ENCODE measurements at regions not wholly inside any gene's neighbourhood (a gene's known extent, or its start where the extent isn't known, plus 50 kb on each side); places are given as distances from the start of the nearest gene placed in this dataset.

DNA sequence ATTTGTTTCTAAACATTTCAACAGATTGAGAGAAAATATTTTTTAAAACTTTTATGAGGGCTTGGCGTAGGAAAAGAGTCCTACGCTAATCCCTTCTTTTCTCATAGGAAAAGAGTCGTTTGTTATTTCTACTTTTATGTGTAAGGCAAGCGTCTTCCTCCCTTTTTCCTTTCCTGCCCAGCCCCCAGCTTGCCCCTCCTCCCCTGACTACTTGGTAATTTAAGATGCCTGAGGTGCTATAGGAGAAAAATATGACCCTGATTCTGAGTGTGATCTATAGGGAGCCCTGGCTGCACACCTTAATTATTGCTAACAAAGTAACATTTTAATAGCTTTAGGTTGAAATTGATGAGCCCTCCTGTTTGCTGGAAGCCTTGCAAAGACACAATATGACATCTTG, 373.6 kb downstream of the PBX1 start:
- Histone ChIP-seq H3K36me3 (no peaks in the 10 kb centered on the region), H3K27ac (no peak overlapping the region), H3K27me3 (no peaks in the 10 kb centered on the region), H3K4me3 (no peak overlapping the region), H3K4me1 (no peaks in the 10 kb centered on the region), H3K9me3 (no peaks in the 10 kb centered on the region)
- no peak for TF ChIP-seq CTCF (IDR thresholded peaks at IDR 0.05)
- intact Hi-C loops (cut with DNase I) = no loop called here
- DNase-seq (no peak), FAIRE-seq (no peak), ATAC-seq (no peak)
- WGBS, 2 donors = 58 to 68% methylated on average over 4 of the region's 4 CpGs

DNA sequence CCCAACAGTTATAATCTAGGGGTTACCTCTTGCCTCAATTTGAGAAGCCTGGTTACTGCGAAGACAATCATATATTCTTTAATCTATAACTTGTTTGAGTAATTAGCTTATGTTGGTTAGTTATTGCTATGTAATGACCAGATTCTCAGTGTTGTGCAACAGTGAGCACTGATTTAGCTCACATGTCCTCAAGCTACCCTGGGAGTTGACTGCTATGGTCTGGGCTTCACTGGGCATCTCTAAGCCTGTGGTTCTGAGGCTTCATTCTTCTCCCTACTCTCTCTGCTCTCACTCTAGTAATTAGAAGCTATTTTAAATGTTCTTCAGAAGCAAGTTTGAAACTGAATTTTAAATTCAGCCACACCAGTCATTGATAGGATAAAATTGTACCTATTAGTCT, 371.8 kb downstream of the PBX1 start:
- H3K36me3 ChIP-seq = no peaks in the 10 kb centered on the region
- no peak for DNase-seq
- intact Hi-C loops (cut with DNase I) = no loop called here
- no peak for ATAC-seq
- TF ChIP-seq CTCF (IDR thresholded peaks at IDR 0.05) = no peak
- H3K4me1 ChIP-seq = no peaks in the 10 kb centered on the region
- H3K9me3 ChIP-seq = no peaks in the 10 kb centered on the region
- 48 to 58% methylated on average over 1 of the region's 1 CpG for WGBS, 2 donors
- no peak overlapping the region for H3K4me3 ChIP-seq
- H3K27me3 ChIP-seq = no peaks in the 10 kb centered on the region
- no peak overlapping the region for H3K27ac ChIP-seq
- FAIRE-seq = no peak

DNA sequence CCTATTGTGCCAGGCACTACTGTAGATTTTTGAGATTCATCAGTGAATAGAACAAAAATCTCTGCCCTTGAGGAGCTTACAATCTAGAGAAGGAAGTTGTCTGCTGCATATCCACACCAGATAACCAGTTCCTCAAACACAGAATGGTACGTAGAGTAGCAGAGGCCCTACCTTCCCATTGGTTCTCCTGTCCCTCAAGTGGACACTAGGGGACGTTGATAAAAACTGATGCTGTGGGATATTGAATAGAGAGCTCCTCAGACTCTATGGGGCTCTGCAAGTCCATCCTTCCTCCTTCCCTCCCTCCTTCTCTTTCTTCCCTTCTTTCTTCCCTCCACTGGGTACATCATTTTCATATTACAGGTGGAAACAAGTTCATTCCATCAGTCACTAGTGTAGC, 371.3 kb downstream of the PBX1 start:
- Histone ChIP-seq H3K4me1 (no peaks in the 10 kb centered on the region), H3K27me3 (no peaks in the 10 kb centered on the region), H3K9me3 (no peaks in the 10 kb centered on the region), H3K4me3 (no peak overlapping the region), H3K36me3 (no peaks in the 10 kb centered on the region), H3K27ac (no peak overlapping the region)
- FAIRE-seq = no peak
- intact Hi-C loops (cut with DNase I) = no loop called here
- DNase-seq = no peak
- WGBS, 2 donors = 55 to 57% methylated on average over 2 of the region's 2 CpGs
- no peak for ATAC-seq
- TF ChIP-seq CTCF (IDR thresholded peaks at IDR 0.05) = no peak

DNA sequence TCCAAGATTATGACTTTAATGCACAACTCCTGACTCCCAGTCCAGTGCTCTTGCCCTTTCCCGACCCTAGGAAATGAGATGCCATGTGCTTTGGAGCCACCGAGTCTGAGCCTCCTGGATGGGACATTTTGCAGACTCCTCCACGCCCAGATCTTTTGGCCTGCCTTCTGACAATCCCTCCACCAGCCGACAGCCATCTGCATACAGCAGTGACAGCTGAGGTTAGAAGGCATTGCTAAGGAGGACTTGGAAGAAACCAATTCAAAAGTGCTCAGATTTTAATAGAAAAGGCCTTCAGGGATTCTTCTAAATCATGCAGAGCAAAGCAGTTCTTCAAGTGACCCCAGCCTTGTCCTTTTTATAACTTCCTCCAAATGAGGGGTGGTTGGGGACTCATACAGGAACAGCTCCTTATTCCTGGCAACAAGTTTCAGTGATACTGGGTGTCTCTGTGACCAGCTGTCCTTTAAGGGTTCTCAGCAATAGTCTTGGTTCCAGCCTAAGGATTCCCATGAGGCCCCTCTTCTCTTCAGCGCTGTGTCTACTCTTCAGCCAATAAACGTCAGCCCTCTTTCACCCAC, 369.3 kb downstream of the PBX1 start:
- TF ChIP-seq CTCF (IDR thresholded peaks at IDR 0.05) = no peak
- Histone ChIP-seq H3K27me3 (no peaks in the 10 kb centered on the region), H3K4me3 (no peak overlapping the region), H3K4me1 (no peaks in the 10 kb centered on the region), H3K27ac (no peak overlapping the region), H3K9me3 (no peaks in the 10 kb centered on the region), H3K36me3 (no peaks in the 10 kb centered on the region)
- no peak for ATAC-seq
- DNase-seq = no peak
- 62 to 67% methylated on average over 6 of the region's 6 CpGs for WGBS, 2 donors
- FAIRE-seq = no peak
- intact Hi-C loops (cut with DNase I) = no loop called here

GRCh38 chr1:164926107-164926506, 367.1 kb downstream of the PBX1 start:
- Histone ChIP-seq H3K27ac (no peak overlapping the region), H3K4me1 (no peaks in the 10 kb centered on the region), H3K9me3 (no peaks in the 10 kb centered on the region), H3K36me3 (no peaks in the 10 kb centered on the region), H3K27me3 (no peaks in the 10 kb centered on the region), H3K4me3 (no peak overlapping the region)
- no peak for TF ChIP-seq CTCF (IDR thresholded peaks at IDR 0.05)
- no peak for DNase-seq
- 44 to 46% methylated on average over 2 of the region's 2 CpGs for WGBS, 2 donors
- intact Hi-C loops (cut with DNase I) = no loop called here
- ATAC-seq = no peak
- FAIRE-seq = no peak

All from pancreas (tissue), 10 donors.